ENCODE measurements at regions not wholly inside any gene's neighbourhood (a gene's known extent, or its start where the extent isn't known, plus 50 kb on each side); places are given as distances from the start of the nearest gene placed in this dataset.
"Not testable (repeated sequence)": the region's sequence is repeated elsewhere in the genome, so short reads cannot be mapped to it uniquely, and the experiment has no call there.

GRCh38 chr1:227411066-227411465 lies 92.8 kb upstream of the CDC42BPA start:
- DNase-seq, result peak; percentile 45
- WGBS, result 72% methylated on average over 7 of the region's 7 CpGs
- Histone ChIP-seq H3K9ac (ENCODE audit: low read length) (no peak overlapping the region), H2BK5ac (ENCODE audit: low read depth, low read length, poor library complexity, severe bottlenecking) (no peak overlapping the region), H3K4ac (ENCODE audit: low read depth in 1 of 2, low read length in 2 of 2) (no peak overlapping the region), H2BK15ac (ENCODE audit: low read depth, poor library complexity, severe bottlenecking) (no peak overlapping the region), H3K36me3 (ENCODE audit: control insufficient read depth in 1 of 2, insufficient read depth in 2 of 2, low read depth in 1 of 2, low read length in 2 of 2) (no peaks in the 10 kb centered on the region), H3K4me3 (ENCODE audit: insufficient read depth in 1 of 2, low read depth in 1 of 2, low read length in 2 of 2) (no peak overlapping the region), H4K91ac (ENCODE audit: low read length) (no peak overlapping the region), H2BK120ac (ENCODE audit: low read depth, low read length) (no peak overlapping the region), H2AK5ac (ENCODE audit: low read length, severe bottlenecking) (no peak overlapping the region), H2AFZ (ENCODE audit: low read depth, low read length) (no peak overlapping the region), H3K79me1 (replicated peaks; ENCODE audit: low read length, poor library complexity, severe bottlenecking) (no peaks in the 10 kb centered on the region), H3K4me1 (ENCODE audit: control insufficient read depth, insufficient read depth, low read depth, low read length) (no peaks in the 10 kb centered on the region), H3K27me3 (ENCODE audit: control insufficient read depth in 1 of 2, insufficient read depth in 1 of 2, low read length in 2 of 2) (no peaks in the 10 kb centered on the region), H3K23ac (ENCODE audit: low read length in 2 of 2) (no peak overlapping the region), H3K4me2 (ENCODE audit: low read length, poor library complexity, severe bottlenecking) (no peak overlapping the region), H3K18ac (ENCODE audit: low read depth in 1 of 2, low read length in 2 of 2) (no peak overlapping the region), H3K14ac (ENCODE audit: low read length in 2 of 2) (no peak overlapping the region), H2BK12ac (ENCODE audit: low read length in 2 of 2) (no peak overlapping the region), H3K27ac (ENCODE audit: low read length, poor library complexity, severe bottlenecking) (no peak overlapping the region), H3K9me3 (ENCODE audit: control insufficient read depth, low read length) (peaks cover 6% of the 10 kb centered on the region), H4K8ac (ENCODE audit: low read length) (no peak overlapping the region)

- H2BK120ac ChIP-seq (ENCODE audit: low read depth, low read length); H3K4me1 ChIP-seq (ENCODE audit: control insufficient read depth, insufficient read depth, low read depth, low read length); H2BK15ac ChIP-seq (ENCODE audit: low read depth, poor library complexity, severe bottlenecking); H3K9me3 ChIP-seq (ENCODE audit: control insufficient read depth, low read length); H3K9ac ChIP-seq (ENCODE audit: low read length); H2AFZ ChIP-seq (ENCODE audit: low read depth, low read length); H4K8ac ChIP-seq (ENCODE audit: low read length); H2BK5ac ChIP-seq (ENCODE audit: low read depth, low read length, poor library complexity, severe bottlenecking); H3K23ac ChIP-seq (ENCODE audit: low read length in 2 of 2); DNase-seq; H3K4me2 ChIP-seq (ENCODE audit: low read length, poor library complexity, severe bottlenecking); H3K27ac ChIP-seq (ENCODE audit: low read length, poor library complexity, severe bottlenecking); H3K79me1 ChIP-seq (replicated peaks; ENCODE audit: low read length, poor library complexity, severe bottlenecking); H2BK12ac ChIP-seq (ENCODE audit: low read length in 2 of 2); H3K27me3 ChIP-seq (ENCODE audit: control insufficient read depth in 1 of 2, insufficient read depth in 1 of 2, low read length in 2 of 2); H2AK5ac ChIP-seq (ENCODE audit: low read length, severe bottlenecking); H3K4me3 ChIP-seq (ENCODE audit: insufficient read depth in 1 of 2, low read depth in 1 of 2, low read length in 2 of 2); H3K36me3 ChIP-seq (ENCODE audit: control insufficient read depth in 1 of 2, insufficient read depth in 2 of 2, low read depth in 1 of 2, low read length in 2 of 2); H3K4ac ChIP-seq (ENCODE audit: low read depth in 1 of 2, low read length in 2 of 2); H3K14ac ChIP-seq (ENCODE audit: low read length in 2 of 2); H3K18ac ChIP-seq (ENCODE audit: low read depth in 1 of 2, low read length in 2 of 2); H4K91ac ChIP-seq (ENCODE audit: low read length): not testable (repeated sequence)
Observed at GRCh38 chr1:227406332-227406731, 88.0 kb upstream of the CDC42BPA start.

GRCh38 chr1:227403535-227403934 lies 85.2 kb upstream of the CDC42BPA start:
- no peak overlapping the region for H3K23ac ChIP-seq (ENCODE audit: low read length in 2 of 2)
- no peak overlapping the region for H2BK15ac ChIP-seq (ENCODE audit: low read depth, poor library complexity, severe bottlenecking)
- no peaks in the 10 kb centered on the region for H3K27me3 ChIP-seq (ENCODE audit: control insufficient read depth in 1 of 2, insufficient read depth in 1 of 2, low read length in 2 of 2)
- H4K91ac ChIP-seq (ENCODE audit: low read length), result no peak overlapping the region
- no peaks in the 10 kb centered on the region for H3K79me1 ChIP-seq (replicated peaks; ENCODE audit: low read length, poor library complexity, severe bottlenecking)
- H3K14ac ChIP-seq (ENCODE audit: low read length in 2 of 2), result no peak overlapping the region
- H3K4me3 ChIP-seq (ENCODE audit: insufficient read depth in 1 of 2, low read depth in 1 of 2, low read length in 2 of 2), result no peak overlapping the region
- DNase-seq, result no peak
- no peaks in the 10 kb centered on the region for H3K4me1 ChIP-seq (ENCODE audit: control insufficient read depth, insufficient read depth, low read depth, low read length)
- no peak overlapping the region for H2AK5ac ChIP-seq (ENCODE audit: low read length, severe bottlenecking)
- H2BK12ac ChIP-seq (ENCODE audit: low read length in 2 of 2), result no peak overlapping the region
- H2AFZ ChIP-seq (ENCODE audit: low read depth, low read length), result no peak overlapping the region
- no peak overlapping the region for H2BK120ac ChIP-seq (ENCODE audit: low read depth, low read length)
- H3K27ac ChIP-seq (ENCODE audit: low read length, poor library complexity, severe bottlenecking), result no peak overlapping the region
- no peaks in the 10 kb centered on the region for H3K36me3 ChIP-seq (ENCODE audit: control insufficient read depth in 1 of 2, insufficient read depth in 2 of 2, low read depth in 1 of 2, low read length in 2 of 2)
- H2BK5ac ChIP-seq (ENCODE audit: low read depth, low read length, poor library complexity, severe bottlenecking), result no peak overlapping the region
- no peak overlapping the region for H4K8ac ChIP-seq (ENCODE audit: low read length)
- H3K4ac ChIP-seq (ENCODE audit: low read depth in 1 of 2, low read length in 2 of 2), result no peak overlapping the region
- H3K18ac ChIP-seq (ENCODE audit: low read depth in 1 of 2, low read length in 2 of 2), result no peak overlapping the region
- WGBS, result 83% methylated on average over 4 of the region's 5 CpGs
- H3K9ac ChIP-seq (ENCODE audit: low read length), result no peak overlapping the region
- H3K9me3 ChIP-seq (ENCODE audit: control insufficient read depth, low read length), result peaks cover 6% of the 10 kb centered on the region
- no peak overlapping the region for H3K4me2 ChIP-seq (ENCODE audit: low read length, poor library complexity, severe bottlenecking)

GRCh38 chr1:227401562-227402342 lies 83.5 kb upstream of the CDC42BPA start:
- Histone ChIP-seq H2BK15ac (ENCODE audit: low read depth, poor library complexity, severe bottlenecking) (no peak overlapping the region), H3K36me3 (ENCODE audit: control insufficient read depth in 1 of 2, insufficient read depth in 2 of 2, low read depth in 1 of 2, low read length in 2 of 2) (no peaks in the 10 kb centered on the region), H4K91ac (ENCODE audit: low read length) (no peak overlapping the region), H3K9me3 (ENCODE audit: control insufficient read depth, low read length) (no peaks in the 10 kb centered on the region), H2BK120ac (ENCODE audit: low read depth, low read length) (no peak overlapping the region), H4K8ac (ENCODE audit: low read length) (no peak overlapping the region), H3K4me1 (ENCODE audit: control insufficient read depth, insufficient read depth, low read depth, low read length) (no peaks in the 10 kb centered on the region), H2BK12ac (ENCODE audit: low read length in 2 of 2) (no peak overlapping the region), H3K27me3 (ENCODE audit: control insufficient read depth in 1 of 2, insufficient read depth in 1 of 2, low read length in 2 of 2) (no peaks in the 10 kb centered on the region), H2BK5ac (ENCODE audit: low read depth, low read length, poor library complexity, severe bottlenecking) (no peak overlapping the region), H3K18ac (ENCODE audit: low read depth in 1 of 2, low read length in 2 of 2) (no peak overlapping the region), H3K79me1 (replicated peaks; ENCODE audit: low read length, poor library complexity, severe bottlenecking) (no peaks in the 10 kb centered on the region), H2AFZ (ENCODE audit: low read depth, low read length) (no peak overlapping the region), H3K9ac (ENCODE audit: low read length) (no peak overlapping the region), H3K4me3 (ENCODE audit: insufficient read depth in 1 of 2, low read depth in 1 of 2, low read length in 2 of 2) (no peak overlapping the region), H3K4me2 (ENCODE audit: low read length, poor library complexity, severe bottlenecking) (no peak overlapping the region), H3K23ac (ENCODE audit: low read length in 2 of 2) (no peak overlapping the region), H2AK5ac (ENCODE audit: low read length, severe bottlenecking) (no peak overlapping the region), H3K4ac (ENCODE audit: low read depth in 1 of 2, low read length in 2 of 2) (no peak overlapping the region), H3K27ac (ENCODE audit: low read length, poor library complexity, severe bottlenecking) (no peak overlapping the region), H3K14ac (ENCODE audit: low read length in 2 of 2) (no peak overlapping the region)
- DNase-seq, result no peak
- WGBS, result 97% methylated on average over 10 of the region's 10 CpGs
